ENCODE measurements at regions not wholly inside any gene's neighbourhood (a gene's known extent, or its start where the extent isn't known, plus 50 kb on each side); places are given as distances from the start of the nearest gene placed in this dataset.
"Not testable (repeated sequence)": the region's sequence is repeated elsewhere in the genome, so short reads cannot be mapped to it uniquely, and the experiment has no call there.

DNA sequence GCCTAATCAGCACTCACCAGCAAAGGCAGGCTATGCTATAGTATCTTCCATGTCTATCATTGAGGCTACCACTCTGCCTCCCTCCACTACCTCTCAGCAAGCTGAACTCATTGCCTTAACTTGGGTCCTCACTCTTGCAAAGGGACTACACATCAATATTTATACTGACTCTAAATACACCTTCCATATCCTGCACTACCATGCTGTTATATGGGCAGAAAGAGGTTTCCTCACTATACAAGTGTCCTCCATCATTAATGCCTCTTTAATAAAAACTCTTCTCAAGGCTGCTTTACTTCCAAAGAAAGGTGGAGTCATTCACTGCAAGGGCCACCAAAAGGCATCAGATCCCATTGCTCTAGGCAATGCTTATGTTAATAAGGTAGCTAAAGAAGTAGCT is 669.3 kb upstream of the USP15 start:
- POLR2A ChIA-PET, CTCF ChIA-PET: not testable (repeated sequence)

DNA sequence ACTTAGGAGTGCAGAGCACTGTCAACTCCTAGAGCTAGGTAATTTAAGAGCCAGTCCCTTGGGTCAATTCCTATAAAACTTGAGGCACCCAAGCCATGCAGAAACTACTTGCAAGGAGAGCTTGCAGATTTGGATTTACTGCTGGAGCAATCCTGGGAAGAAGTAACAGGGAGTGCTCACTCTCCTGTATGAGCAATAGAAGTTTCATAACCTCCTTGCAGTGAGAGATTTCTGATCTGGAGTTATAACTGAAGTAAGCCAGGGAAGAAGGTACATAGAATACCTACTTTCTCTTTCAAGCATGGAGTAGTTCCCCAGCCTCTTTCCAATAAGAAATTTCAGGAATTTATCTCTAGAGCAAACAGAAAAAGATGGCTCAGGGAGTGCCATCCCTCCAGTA is 650.1 kb upstream of the USP15 start:
- ChIA-PET CTCF (no interaction called here), POLR2A (no interaction called here)

DNA sequence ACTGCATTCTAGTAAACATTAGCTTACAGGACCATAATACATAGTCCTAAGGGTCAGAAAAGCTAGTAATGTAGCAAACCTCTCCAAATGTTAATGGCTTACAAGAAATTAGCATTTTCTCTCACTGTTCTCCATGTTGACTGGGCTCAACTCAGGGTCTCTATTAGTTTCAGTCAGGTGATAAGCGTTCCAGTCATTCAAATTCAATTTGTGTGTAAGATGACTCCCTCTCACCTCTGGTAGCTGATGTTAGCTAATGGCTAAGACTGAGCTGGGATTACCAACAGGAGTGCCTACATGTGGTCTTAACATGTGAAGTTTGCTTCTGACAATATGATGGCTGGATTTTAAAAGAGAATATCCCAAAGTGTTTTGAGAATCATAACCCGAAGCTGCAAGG is 630.5 kb upstream of the USP15 start:
- ChIA-PET CTCF (no interaction called here), POLR2A (no interaction called here)

DNA sequence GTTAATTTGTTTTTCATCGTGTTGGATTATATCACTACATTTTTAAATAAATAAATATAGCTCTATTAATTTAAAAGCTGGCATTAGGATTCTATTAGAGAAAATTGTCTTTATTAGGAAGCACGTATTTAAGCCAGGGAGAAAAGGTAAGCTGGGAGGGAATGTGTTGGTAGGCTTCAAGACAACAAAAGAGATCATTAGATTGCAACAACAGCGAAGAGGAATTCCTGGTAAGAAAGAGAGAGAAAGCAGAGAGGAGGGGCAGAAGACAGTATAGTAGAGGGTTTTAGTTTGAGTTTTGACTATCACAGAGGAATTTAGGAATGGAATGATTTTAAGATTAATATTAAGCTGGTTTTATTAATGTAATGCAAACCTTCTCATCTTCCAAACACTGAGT is 613.6 kb upstream of the USP15 start:
- ChIA-PET POLR2A (no interaction called here), CTCF (no interaction called here)

DNA sequence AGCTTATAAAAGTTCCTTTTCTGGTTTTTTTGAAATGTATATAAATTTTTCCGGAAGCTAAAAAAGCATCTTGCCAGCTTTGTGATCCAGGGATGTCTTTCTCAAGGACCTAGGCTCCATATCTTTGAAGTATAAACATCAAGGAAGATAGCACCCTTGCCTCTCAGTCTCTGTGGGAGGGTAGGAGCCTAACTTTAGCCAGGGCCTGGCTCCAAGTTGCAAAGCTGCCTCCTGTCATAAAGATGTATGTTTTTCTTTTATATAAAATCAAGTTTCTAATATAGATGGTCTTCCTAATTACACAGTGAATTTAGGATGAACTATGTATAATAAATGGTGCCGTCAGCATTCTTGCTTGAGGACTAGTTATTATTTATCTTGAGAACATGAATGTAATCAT is 612.6 kb upstream of the USP15 start:
- POLR2A ChIA-PET: no interaction called here
- CTCF ChIA-PET: no interaction called here

DNA sequence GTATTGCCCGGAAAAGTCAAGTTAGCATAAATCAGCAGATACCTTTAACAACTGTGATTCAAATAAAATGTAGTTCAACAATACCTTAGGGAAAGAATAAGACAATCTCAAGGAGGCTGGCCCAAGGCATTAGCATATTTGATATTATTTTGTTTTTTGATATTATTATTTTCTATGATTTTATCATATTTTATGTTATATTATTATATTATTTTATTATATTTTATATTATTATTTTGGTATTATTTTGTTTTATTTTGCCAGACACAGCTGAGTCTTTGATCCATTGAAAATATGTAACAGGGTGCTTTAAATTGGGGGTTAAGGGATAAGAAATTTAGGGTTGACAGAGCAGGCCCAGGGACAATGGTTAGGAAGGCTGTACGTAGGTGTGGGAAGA is 607.9 kb upstream of the USP15 start:
- ChIA-PET POLR2A (no interaction called here), CTCF (no interaction called here)

DNA sequence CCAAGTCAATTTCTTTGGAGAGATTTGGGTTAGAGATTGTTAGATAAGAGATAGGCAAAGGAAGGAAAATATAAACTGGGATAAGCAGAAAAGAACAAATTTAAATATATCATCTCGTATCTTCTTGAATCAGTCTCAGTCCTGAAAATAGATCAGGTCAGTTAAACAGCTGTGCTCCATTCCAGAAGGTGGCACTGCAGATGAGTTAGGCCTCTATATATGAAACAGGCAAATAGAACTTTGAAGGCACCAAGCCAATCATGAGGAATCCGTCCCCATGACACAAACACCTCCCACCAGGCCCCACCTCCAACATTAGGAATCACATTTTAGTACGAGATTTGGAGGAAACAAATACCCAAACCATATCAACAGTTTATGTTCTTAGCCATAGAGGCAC is 605.5 kb upstream of the USP15 start:
- CTCF ChIA-PET: no interaction called here
- POLR2A ChIA-PET: no interaction called here

DNA sequence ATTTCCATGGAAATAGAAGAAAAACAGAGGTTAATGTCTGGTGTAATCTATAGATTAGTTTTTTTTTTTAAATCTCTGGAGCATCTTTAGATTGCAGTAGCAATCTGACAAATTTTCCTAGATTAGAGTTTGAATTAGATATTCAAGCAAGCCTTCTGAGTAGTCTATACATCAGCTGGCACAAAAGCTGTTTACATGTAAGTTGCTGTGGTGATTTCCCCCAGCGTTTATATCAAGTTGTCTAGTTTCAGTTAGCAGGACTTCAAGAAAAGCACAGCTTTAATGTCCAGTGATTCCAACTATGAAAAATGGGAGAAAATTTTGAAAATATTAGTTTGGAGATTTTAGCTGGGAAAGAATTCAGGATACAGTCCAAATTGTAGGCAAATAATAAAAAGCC is 605.0 kb upstream of the USP15 start:
- ChIA-PET CTCF (no interaction called here), POLR2A (no interaction called here)

DNA sequence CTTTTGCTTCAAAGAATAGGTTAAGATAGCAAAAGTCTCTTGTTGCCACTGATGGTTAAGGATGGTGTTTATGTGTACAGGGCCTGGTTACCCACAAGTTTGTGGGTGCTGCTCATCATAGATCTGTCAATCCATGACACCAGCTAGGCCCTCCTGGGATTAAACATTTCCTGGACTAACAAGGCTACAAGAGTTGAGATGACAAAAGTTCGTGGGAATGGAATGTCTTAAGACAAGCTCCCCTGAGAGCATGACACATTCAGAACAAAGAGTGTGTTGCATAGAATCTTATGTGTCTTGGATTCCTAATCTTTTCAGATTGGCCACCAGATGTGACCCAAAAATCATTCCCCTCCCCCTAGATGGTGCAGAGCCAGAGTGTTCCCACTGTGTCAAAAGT is 592.5 kb upstream of the USP15 start:
- ChIA-PET POLR2A (no interaction called here), CTCF (no interaction called here)

DNA sequence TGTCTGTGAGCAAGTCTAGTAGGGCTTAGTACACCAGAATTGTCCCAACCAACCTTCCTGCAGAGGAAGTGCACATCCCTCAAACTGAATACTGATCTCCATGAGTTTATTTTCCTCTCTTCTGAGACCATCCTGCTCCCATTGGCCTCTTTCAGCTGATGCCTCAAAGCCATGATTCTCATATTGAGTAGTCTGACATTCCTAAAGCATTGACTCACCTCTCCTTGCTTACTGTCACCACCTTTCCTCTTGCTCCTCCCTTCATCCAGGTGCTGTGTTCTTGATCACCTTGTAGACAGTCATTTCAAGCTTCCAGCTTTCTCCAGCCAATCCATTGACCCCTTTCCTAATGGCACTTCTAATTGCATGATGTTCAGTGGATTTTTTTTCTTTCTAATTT is 583.7 kb upstream of the USP15 start:
- ChIA-PET POLR2A (no interaction called here), CTCF (no interaction called here)

DNA sequence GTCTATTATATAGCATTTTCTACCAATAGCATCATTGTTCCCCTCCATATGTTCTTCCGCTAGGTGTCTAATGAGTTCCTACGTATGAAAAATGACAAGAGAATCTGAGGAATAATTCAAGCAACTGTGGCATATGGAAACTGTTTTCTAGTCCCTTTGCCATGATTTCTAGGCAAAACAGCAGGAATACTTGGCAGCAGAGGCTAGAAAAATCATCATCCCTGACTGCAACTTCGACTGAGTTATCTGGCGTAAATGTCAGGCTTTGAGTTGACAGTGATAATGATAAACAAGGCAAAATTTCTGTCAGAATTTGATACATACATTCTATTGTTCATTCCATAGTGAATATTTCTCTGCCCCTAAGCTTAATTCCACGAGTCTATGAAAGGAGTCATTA is 572.8 kb upstream of the USP15 start:
- POLR2A ChIA-PET: no interaction called here
- CTCF ChIA-PET: no interaction called here

DNA sequence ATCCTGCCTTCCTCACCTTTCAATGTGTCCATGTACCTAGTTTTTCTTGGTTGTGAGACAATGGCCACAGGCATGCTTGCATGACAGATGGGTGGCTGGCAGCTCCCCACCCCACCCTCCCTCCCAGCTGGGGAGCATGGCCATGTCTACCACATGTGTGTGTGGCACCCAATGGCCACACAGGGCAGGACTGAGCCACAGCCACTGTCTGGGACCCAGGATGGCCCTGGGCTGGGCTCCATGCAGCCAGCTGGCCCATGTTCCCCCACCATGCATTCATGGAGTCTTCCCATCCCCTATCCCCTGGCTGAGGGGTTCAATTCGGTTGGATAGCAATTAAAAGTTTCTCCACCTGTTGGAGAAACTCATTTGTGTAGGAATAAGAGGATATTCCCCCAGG is 566.0 kb upstream of the USP15 start:
- POLR2A ChIA-PET: no interaction called here
- CTCF ChIA-PET: no interaction called here

DNA sequence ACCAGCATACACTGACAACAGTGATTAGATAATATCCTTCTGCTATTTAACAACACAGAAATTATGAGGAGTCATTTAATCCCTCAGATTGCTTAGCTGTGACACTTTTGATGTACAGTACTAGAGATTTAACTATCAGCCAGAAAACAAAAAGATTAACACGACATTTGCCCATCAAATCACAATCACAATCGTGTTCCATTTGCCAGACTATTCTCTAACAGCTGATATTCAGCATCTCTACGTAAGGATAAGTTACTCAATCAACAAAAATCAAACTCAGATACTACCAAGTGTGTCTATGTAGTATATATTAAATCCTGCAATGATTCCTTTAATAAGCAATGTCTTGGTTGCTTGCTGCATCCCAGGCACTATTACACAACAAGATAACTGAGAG is 558.7 kb upstream of the USP15 start:
- ChIA-PET CTCF (no interaction called here), POLR2A (no interaction called here)

DNA sequence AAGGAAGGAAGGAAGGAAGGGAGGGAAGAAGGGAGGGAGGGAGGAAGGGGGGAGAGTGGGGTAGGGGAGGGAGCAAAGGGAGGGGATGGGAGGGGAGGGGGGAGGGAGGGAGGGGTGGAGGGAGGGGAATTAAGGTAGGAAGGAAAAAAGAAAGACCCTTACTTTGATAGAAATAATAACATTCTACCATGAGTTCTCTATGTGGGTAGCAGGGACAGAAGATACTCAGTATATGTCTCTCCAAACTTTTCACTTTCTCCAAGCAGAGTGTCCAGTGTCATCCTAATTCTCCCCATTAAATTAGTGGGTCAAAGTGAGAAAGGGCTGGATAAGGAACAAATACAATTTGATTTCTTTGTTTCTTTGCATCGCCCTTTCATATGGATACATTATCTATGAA is 553.4 kb upstream of the USP15 start:
- CTCF ChIA-PET: no interaction called here
- POLR2A ChIA-PET: no interaction called here

DNA sequence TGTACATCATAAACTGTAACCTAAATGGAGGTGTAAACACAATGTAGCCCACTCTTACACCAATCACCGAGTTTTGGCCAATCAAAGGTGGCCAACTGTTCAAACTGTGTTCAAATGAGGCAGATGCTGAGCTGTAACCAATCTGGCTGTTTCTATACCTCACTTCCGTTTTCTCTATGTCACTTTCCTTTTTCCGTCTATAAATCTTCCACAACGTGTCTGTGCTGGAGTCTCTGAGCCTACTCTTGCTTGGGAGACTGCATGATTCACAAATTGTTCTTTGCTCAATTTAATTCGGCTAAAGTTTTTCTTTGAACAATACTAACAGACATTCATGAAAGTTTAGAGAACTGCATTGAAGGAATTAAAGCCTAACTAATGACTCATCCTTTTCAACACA is 547.1 kb upstream of the USP15 start:
- POLR2A ChIA-PET: no interaction called here
- CTCF ChIA-PET: no interaction called here

DNA sequence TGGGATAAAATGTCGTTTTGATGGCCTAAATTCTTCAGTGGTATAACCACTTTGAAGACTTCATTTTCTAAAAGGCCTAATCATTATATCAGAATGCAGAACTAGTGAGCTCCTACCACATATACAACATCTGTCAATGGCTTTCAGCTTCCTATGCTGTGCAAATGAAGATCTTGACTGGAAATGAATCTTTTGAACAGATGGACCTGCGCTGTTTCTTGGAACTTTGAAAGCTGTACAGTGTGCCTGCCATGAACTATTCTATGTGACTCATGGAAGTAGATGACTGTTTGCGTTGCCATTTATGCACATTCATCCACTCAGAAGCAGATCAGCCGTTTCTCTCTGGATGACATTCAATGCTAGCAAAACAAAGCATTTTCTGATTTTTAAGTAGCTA is 542.2 kb upstream of the USP15 start:
- ChIA-PET CTCF (no interaction called here), POLR2A (no interaction called here)

DNA sequence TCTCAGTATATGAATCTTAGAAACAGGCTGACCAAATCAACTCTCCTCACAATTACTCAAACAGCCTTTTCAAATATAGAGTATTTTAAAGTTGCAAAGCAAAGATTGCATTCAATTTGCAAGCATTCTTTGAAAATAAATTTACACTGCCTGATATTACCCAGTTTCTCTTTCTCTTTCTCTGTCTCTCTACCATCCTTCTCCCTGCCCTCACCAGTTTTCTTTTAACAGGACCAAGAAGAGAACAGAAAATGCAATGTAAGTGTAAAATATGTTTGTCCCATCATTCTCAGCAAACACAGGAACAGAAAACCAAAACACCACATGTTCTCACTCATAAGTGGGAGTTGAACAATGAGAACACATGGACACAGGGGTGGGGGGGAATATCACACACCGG is 520.3 kb upstream of the USP15 start:
- ChIA-PET POLR2A (no interaction called here), CTCF (no interaction called here)

DNA sequence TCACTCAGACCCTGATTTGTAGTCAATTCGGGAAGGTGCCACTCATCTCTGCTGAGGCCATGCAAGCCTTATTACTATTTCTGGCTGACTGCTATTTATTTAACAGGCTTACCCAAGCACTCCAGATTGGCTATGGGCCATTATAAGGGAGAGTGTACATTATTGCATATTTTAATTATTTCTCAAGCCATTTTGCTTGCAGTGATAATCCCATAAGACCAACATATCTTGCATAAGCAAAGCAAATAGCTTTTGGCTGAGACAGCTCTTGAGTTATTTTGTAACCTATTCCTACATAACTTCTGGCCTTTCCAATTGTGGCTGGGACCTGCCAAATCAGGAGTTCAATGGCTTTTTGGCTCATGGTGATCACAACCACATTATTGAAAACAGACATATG is 509.6 kb upstream of the USP15 start:
- POLR2A ChIA-PET: no interaction called here
- CTCF ChIA-PET: no interaction called here

DNA sequence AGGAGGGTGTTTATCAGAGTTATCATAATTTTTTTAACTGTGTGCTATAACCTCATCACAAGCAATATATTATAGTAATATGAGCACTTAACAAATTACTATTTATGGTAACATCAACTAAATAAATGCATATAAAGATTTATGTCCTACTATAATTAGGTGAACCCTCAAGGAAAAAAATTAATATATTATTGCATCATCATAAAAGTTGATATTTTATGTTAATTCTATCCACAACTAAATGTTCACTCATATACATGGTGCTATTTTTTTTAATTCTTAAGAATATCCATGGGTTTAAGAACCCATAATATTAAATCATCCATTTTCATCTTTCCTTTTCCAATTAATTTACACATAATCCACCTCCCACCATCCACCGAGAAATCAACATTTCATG is 506.0 kb upstream of the USP15 start:
- CTCF ChIA-PET: no interaction called here
- POLR2A ChIA-PET: no interaction called here

DNA sequence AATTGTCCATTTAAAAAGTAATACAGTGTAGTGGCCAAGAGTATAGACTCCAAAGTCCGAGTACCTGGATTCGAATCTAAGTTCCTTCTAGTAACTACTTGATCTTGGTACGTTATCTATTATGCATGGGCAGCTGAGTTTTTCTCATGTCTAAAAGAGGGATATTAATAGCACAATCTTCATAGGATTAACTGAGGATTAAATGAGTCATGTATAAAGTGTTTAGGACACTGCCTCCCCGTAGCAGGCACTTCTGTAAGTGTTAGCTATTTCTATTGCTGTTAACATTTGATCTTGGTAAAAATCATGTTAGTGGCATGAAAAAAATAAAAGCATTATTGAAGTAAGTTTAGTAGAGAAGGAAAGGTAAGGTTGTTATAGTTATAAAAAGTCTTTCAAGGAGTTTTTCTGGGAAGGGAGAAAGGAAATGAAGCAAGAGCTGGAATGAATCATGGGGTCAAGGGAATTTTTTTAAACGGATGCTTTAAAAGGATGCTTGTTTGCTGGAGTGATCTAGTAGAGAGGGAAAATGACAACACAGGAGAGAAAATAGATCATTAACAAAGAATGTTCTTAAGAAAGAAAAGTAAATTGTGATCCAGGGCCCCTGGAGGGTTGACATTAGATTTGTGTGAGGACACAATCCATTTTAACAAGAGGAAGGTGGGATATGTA is 502.2 kb upstream of the USP15 start:
- POLR2A ChIA-PET: no interaction called here
- CTCF ChIA-PET: no interaction called here

DNA sequence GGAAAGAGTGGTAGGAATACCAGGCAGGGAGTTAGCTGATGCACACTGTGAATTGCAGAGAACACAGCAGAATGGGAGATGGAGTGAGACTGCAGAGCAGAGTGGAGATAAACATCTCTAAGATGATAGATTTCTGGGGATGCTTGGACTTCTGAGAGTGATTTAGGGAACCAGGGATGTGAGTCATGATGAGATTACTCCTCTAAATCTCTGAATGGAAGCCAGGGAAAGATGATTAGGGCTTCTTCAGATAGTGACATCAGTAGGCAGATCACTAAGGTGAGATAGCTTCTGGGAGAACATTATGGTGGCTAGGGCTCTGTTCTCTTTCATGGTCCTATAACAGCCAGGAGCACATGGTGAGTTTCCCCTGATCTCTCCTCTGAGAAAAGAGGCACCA is 501.5 kb upstream of the USP15 start:
- ChIA-PET CTCF (no interaction called here), POLR2A (no interaction called here)

DNA sequence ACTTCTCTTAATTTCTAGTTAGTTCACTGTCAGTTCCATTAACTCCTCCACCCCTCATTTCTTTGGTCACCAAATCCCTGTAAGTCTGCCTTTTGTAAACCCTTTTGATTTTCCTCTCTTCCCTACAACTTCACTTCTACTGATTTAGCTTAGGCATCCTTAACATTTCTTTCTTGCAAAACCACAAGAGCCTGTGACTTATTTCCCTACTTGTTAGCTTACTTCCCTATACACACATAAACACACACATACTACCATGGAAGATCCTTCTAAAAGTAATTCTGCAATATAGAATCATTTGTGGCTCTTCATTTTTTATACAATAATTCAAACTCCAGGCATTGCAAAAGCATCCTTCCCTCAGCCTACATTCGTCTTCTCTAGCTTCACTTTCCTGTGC is 494.3 kb upstream of the USP15 start:
- ChIA-PET CTCF (no interaction called here), POLR2A (no interaction called here)

DNA sequence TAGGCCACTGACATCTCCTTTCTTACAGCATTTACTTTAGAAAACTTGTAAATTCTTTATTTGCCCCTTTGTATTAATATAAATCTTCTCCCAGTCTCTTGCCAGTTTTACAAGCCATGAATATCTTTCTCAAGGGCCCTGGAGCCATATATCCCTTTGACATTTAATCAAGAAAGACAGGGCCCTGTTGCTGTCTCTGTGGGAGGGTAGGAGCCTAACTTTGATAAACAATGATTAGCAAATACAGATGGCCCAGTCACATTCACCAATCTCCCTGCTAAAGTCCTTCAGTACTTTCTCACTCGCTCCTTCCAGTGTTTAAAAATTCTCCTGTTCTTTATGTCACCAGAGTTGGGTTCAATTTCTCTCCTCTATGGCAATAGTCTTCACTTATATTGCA is 479.8 kb upstream of the USP15 start:
- CTCF ChIA-PET: no interaction called here
- POLR2A ChIA-PET: no interaction called here

All from activated CD8-positive, alpha-beta memory T cell treated with anti-CD3 and anti-CD28 coated beads for 36 hours (primary cell).